IMR-90 (cell line): ENCODE measurements at regions not wholly inside any gene's neighbourhood (a gene's known extent, or its start where the extent isn't known, plus 50 kb on each side); places are given as distances from the start of the nearest gene placed in this dataset.
"Not testable (repeated sequence)": the region's sequence is repeated elsewhere in the genome, so short reads cannot be mapped to it uniquely, and the experiment has no call there.

Experiments
- ATAC-seq: fragments of 200-7000 bp; cut with Tn5 transposase; 2 replicates; pipeline ENCODE4 v1.9.1; 2020; ENCODE audit warnings: low read depth, mild to moderate bottlenecking, moderate library complexity
- BruUV-seq: library from RNA; stranded (reverse); fragments of 400-500 nt; replicated peaks from 2 replicates; lab custom pipeline; 2021; lab: Mats Ljungman, UMichigan
- CTCF ChIA-PET: fragments of 300-600 bp; formaldehyde crosslinking; extraction: SDS; loops from one replicate; lab custom pipeline; 2021; ENCODE audit warnings: antibody characterized with exemption; lab: Yijun Ruan, JAX
- POLR2A ChIA-PET: fragments of 300-600 bp; sonication (Branson Sonifier 250); formaldehyde crosslinking; loops from one replicate; lab custom pipeline; 2022; ENCODE audit warnings: antibody characterized with exemption; ENCODE audit not compliant: unreplicated experiment; lab: Charles Lee
- DNase-seq: peaks from one replicate; pipeline ENCODE4 v3.0.0; 2013
- H2AFZ ChIP-seq: replicated peaks from 2 replicates; pipeline ENCODE3; 2013; ENCODE audit warnings: low read length, mild to moderate bottlenecking; ENCODE audit not compliant: poor library complexity
- H2AK5ac ChIP-seq: 2 replicates; pipeline ENCODE4 v1.6.1; 2013; ENCODE audit warnings: low read depth, low read length, inconsistent platforms
- H2AK9ac ChIP-seq: replicated peaks from 2 replicates; pipeline ENCODE3; 2013; ENCODE audit warnings: mild to moderate bottlenecking, low read depth, low read length, moderate library complexity; ENCODE audit not compliant: poor library complexity
- H2BK120ac ChIP-seq: 2 replicates; pipeline ENCODE4 v1.6.1; 2013; ENCODE audit warnings: low read depth, low read length, inconsistent platforms
- H2BK15ac ChIP-seq: 3 replicates; pipeline ENCODE4 v1.6.1; 2013; ENCODE audit warnings: low read depth, low read length, inconsistent platforms
- H2BK20ac ChIP-seq: 2 replicates; pipeline ENCODE4 v1.6.1; 2013; ENCODE audit warnings: low read depth, mild to moderate bottlenecking, inconsistent platforms, low read length, moderate library complexity
- H2BK5ac ChIP-seq: 2 replicates; pipeline ENCODE4 v1.6.1; 2013; ENCODE audit warnings: mild to moderate bottlenecking, low read depth, low read length, inconsistent platforms; ENCODE audit not compliant: poor library complexity, severe bottlenecking
- H3K14ac ChIP-seq: replicated peaks from 2 replicates; pipeline ENCODE4 v1.6.1; 2013; ENCODE audit warnings: low read depth, low read length, inconsistent platforms
- H3K18ac ChIP-seq: 2 replicates; pipeline ENCODE4 v1.6.1; 2013; ENCODE audit warnings: low read depth, low read length, control low read depth
- H3K23ac ChIP-seq: 2 replicates; pipeline ENCODE4 v1.6.1; 2013; ENCODE audit warnings: low read depth, low read length, inconsistent platforms
- H3K27ac ChIP-seq: 2 replicates; pipeline ENCODE4 v1.5.1; 2013; ENCODE audit warnings: mild to moderate bottlenecking, control low read depth, low read length; ENCODE audit not compliant: insufficient read depth
- H3K27me3 ChIP-seq: 2 replicates; pipeline ENCODE4 v1.6.1; 2013; ENCODE audit warnings: low read length; ENCODE audit not compliant: control insufficient read depth, insufficient read depth
- H3K36me3 ChIP-seq: 2 replicates; pipeline ENCODE4 v1.6.1; 2013; ENCODE audit warnings: low read length, mixed read lengths; ENCODE audit not compliant: control insufficient read depth, insufficient read depth
- H3K4ac ChIP-seq: 2 replicates; pipeline ENCODE4 v1.6.1; 2013; ENCODE audit warnings: low read depth, low read length, inconsistent platforms
- H3K4me1 ChIP-seq: 2 replicates; pipeline ENCODE4 v1.6.1; 2013; ENCODE audit warnings: low read length, mixed read lengths; ENCODE audit not compliant: control insufficient read depth, insufficient read depth
- H3K4me2 ChIP-seq: 2 replicates; pipeline ENCODE4 v1.6.1; 2013; ENCODE audit warnings: low read depth, mild to moderate bottlenecking, control low read depth, low read length, moderate library complexity
- H3K4me3 ChIP-seq: 2 replicates; pipeline ENCODE4 v1.5.1; 2013; ENCODE audit warnings: low read depth, mild to moderate bottlenecking, control low read depth, low read length, moderate library complexity; ENCODE audit not compliant: insufficient read depth
- H3K56ac ChIP-seq: 2 replicates; pipeline ENCODE4 v1.6.1; 2013; ENCODE audit warnings: low read length, inconsistent platforms; ENCODE audit not compliant: insufficient read depth; ENCODE audit errors: extremely low read depth
- H3K79me1 ChIP-seq, 2 experiments: 2 replicates each; pipeline ENCODE4 v1.6.1; 2013; ENCODE audit warnings: low read length in 2 of 2, inconsistent platforms in 1 of 2, low read depth in 1 of 2
- H3K9ac ChIP-seq: 2 replicates; pipeline ENCODE4 v1.6.1; 2013; ENCODE audit warnings: low read depth, low read length, control low read depth
- H3K9me1 ChIP-seq: 2 replicates; pipeline ENCODE4 v1.6.1; 2013; ENCODE audit warnings: low read length, inconsistent platforms; ENCODE audit not compliant: insufficient read depth
- H3K9me3 ChIP-seq: 2 replicates; pipeline ENCODE4 v1.6.1; 2013; ENCODE audit warnings: low read length; ENCODE audit not compliant: control insufficient read depth, insufficient read depth
- H4K20me1 ChIP-seq: 2 replicates; pipeline ENCODE4 v1.6.1; 2013; ENCODE audit warnings: low read length, inconsistent platforms; ENCODE audit not compliant: insufficient read depth
- H4K5ac ChIP-seq: 2 replicates; pipeline ENCODE4 v1.6.1; 2013; ENCODE audit warnings: mild to moderate bottlenecking, low read depth, low read length, control low read depth
- H4K8ac ChIP-seq, 2 experiments: 2 replicates each; pipeline ENCODE4 v1.6.1; 2013; ENCODE audit warnings: low read depth in 2 of 2, low read length in 2 of 2, control low read depth in 1 of 2, inconsistent platforms in 1 of 2
- H4K91ac ChIP-seq: 2 replicates; pipeline ENCODE4 v1.6.1; 2013; ENCODE audit warnings: low read depth, low read length, inconsistent platforms; ENCODE audit not compliant: insufficient read depth
- WGBS, 2 experiments: methylation state at CpG; one replicate each; pipeline versions ENCODE4 v1.1.5 to v1.1.7; 2013; ENCODE audit warnings: missing lambda C conversion rate in 2 of 2; ENCODE audit not compliant: insufficient read length in 1 of 2; ENCODE audit errors: extremely low coverage in 2 of 2; 5-methylcytosine and 5-hydroxymethylcytosine counted together
- dilution Hi-C: fragments of 300-500 bp; cut with HindIII; formaldehyde crosslinking; loops from one replicate; pipeline ENCODE4 v1.14.3; 2018; ENCODE audit warnings: low sequenced_read_pairs; ENCODE audit not compliant: unreplicated experiment
- in situ Hi-C: fragments of 300-500 bp; cut with MboI; formaldehyde crosslinking; loops from 3 replicates; pipeline ENCODE4 v1.14.3; 2019; ENCODE audit warnings: low sequenced_read_pairs, inconsistent platforms, mixed read lengths
- intact Hi-C: fragments of 100-400 bp; cut with micrococcal nuclease; formaldehyde crosslinking; loops from 2 replicates; pipeline ENCODE4 v1.10.0; 2022

- not testable (repeated sequence) for H2AFZ ChIP-seq
Observed at GRCh38 chr1:101493920-101494319, 257.1 kb downstream of the S1PR1 start.

More at GRCh38 chr1:101493920-101494319, 257.1 kb downstream of the S1PR1 start:
- H4K8ac ChIP-seq, H3K14ac ChIP-seq, H3K4ac ChIP-seq, H3K23ac ChIP-seq, H4K20me1 ChIP-seq, H3K18ac ChIP-seq, H3K9me1 ChIP-seq, H3K9me3 ChIP-seq, H3K79me1 ChIP-seq, H4K5ac ChIP-seq, ATAC-seq, H3K56ac ChIP-seq, DNase-seq, POLR2A ChIA-PET, H2BK120ac ChIP-seq, BruUV-seq, H3K27ac ChIP-seq, H3K27me3 ChIP-seq, H3K4me2 ChIP-seq, H3K4me1 ChIP-seq, H3K9ac ChIP-seq, H3K36me3 ChIP-seq, H2BK5ac ChIP-seq, H2AK5ac ChIP-seq, H2BK20ac ChIP-seq, H2AK9ac ChIP-seq, H3K4me3 ChIP-seq, dilution Hi-C loops, in situ Hi-C loops, intact Hi-C loops, H2BK15ac ChIP-seq, H4K91ac ChIP-seq: not testable (repeated sequence)
- CTCF ChIA-PET, result interaction anchor here (2.2 kb wide), 1 partner anchor 13 kb away, joined by 8 read pairs; no protein-coding TSS in a partner anchor
- WGBS, 2 experiments, result no CpG with 5 or more reads among the region's 3 CpGs
